Right lobe of liver (tissue), 6 donors: ENCODE measurements at regions not wholly inside any gene's neighbourhood (a gene's known extent, or its start where the extent isn't known, plus 50 kb on each side); places are given as distances from the start of the nearest gene placed in this dataset.
"Not testable (repeated sequence)": the region's sequence is repeated elsewhere in the genome, so short reads cannot be mapped to it uniquely, and the experiment has no call there.

Experiments used
- ATAC-seq, 4 donors: fragments of 200-7000 bp; cut with Tn5 transposase; one replicate each; pipeline ENCODE4 v1.9.1; 2020; ENCODE audit warnings: mild to moderate bottlenecking in 4 of 4, moderate library complexity in 4 of 4
- DNase-seq, 3 donors: peaks; one replicate each; pipeline ENCODE4 v3.0.0-alpha.2; 2020
- H3K27ac ChIP-seq, 3 donors: fragments of 200-600 bp; one replicate each; pipeline ENCODE4 v1.8.0; 2022
- H3K27me3 ChIP-seq, 2 donors: fragments of 200-600 bp; one replicate each; pipeline ENCODE4 v1.8.0; 2022
- H3K36me3 ChIP-seq, 4 donors: fragments of 200-600 bp; sonication (generic) in 1 of 4; one replicate each; pipeline versions ENCODE4 v1.5.1 to v1.8.0; 2017 to 2022; ENCODE audit warnings: control low read depth in 1 of 4
- H3K4me1 ChIP-seq, 4 donors: fragments of 200-600 bp; sonication (generic) in 1 of 4; one replicate each; pipeline versions ENCODE4 v1.5.1 to v1.8.0; 2017 to 2022; ENCODE audit warnings: control low read depth in 1 of 4
- H3K4me3 ChIP-seq, 3 donors: fragments of 200-600 bp; one replicate each; pipeline ENCODE4 v1.8.0; 2022
- H3K9me3 ChIP-seq, 4 donors: fragments of 200-600 bp; sonication (generic) in 1 of 4; one replicate each; pipeline versions ENCODE4 v1.5.1 to v1.8.0; 2017 to 2022; ENCODE audit warnings: control low read depth in 1 of 4
- POLR2A ChIP-seq: fragments of 450-650 bp; IDR thresholded peaks from one replicate; pipeline ENCODE4 v1.6.1; 2017; ENCODE audit warnings: antibody characterized with exemption, mild to moderate bottlenecking
- WGBS: methylation state at CpG from one replicate; pipeline ENCODE4 v1.1.6; 2018; ENCODE audit warnings: low coverage, low lambda C conversion rate; ENCODE audit not compliant: insufficient coverage; ENCODE audit errors: missing lambda C conversion rate; 5-methylcytosine and 5-hydroxymethylcytosine counted together
- intact Hi-C, 2 donors: fragments of 100-400 bp; cut with DNase I; formaldehyde crosslinking; loops; one replicate each; pipeline versions ENCODE4 v1.11.2 to v1.14.1; 2022
- TF ChIP-seq, protein P1 (sequence below), 4 donors: fragments of 200-600 bp in 3 of 4; fragments of 450-650 bp in 1 of 4; IDR thresholded peaks; one replicate each; pipeline versions ENCODE4 v1.5.1 to v1.8.0; 2016 to 2022; ENCODE audit warnings: antibody characterized with exemption in 4 of 4, mild to moderate bottlenecking in 2 of 4
- donor health status: DM: no; HTN: yes; CAD: no.
- donor health status: DM: no; HTN: no; CAD: no.
- donor health status: DM: no; HTN: no; CAD: no.
- donor health status: DM: no; HTN: yes; CAD: no.
- donor health status: DM: no; HTN: yes; CAD: no.

DNA sequence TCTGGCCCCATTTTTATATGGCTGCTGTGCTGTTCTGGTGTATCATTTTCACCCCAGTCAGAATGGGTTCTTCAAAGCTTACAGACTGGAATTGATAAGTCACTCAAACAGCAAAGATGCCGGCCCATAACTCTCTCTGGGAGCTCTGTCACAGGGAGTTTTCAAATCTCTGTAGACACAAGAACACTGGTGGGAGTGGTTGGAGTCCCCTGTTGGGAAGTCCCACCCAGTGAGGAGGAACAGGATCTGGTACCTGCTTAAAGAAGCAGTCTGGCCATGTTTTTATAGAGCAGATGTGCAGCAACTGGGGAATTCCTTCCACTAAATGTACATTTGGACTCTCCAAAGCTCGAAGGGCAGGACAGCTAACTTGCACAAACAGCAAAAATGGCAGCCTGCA lies 69.3 kb upstream of the UGT2B7 start:
- Histone ChIP-seq H3K27me3 (no peaks in the 10 kb centered on the region), H3K4me3 (no peak overlapping the region), H3K27ac (no peak overlapping the region), H3K4me1 (peaks cover 0 to 29% (median 0%) of the 10 kb centered on the region in 4 donors), H3K36me3 (no peaks in the 10 kb centered on the region), H3K9me3 (no peaks in the 10 kb centered on the region)
- no peak for TF ChIP-seq POLR2A
- TF ChIP-seq, protein P1, sequence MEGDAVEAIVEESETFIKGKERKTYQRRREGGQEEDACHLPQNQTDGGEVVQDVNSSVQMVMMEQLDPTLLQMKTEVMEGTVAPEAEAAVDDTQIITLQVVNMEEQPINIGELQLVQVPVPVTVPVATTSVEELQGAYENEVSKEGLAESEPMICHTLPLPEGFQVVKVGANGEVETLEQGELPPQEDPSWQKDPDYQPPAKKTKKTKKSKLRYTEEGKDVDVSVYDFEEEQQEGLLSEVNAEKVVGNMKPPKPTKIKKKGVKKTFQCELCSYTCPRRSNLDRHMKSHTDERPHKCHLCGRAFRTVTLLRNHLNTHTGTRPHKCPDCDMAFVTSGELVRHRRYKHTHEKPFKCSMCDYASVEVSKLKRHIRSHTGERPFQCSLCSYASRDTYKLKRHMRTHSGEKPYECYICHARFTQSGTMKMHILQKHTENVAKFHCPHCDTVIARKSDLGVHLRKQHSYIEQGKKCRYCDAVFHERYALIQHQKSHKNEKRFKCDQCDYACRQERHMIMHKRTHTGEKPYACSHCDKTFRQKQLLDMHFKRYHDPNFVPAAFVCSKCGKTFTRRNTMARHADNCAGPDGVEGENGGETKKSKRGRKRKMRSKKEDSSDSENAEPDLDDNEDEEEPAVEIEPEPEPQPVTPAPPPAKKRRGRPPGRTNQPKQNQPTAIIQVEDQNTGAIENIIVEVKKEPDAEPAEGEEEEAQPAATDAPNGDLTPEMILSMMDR (IDR thresholded peaks at IDR 0.05) = no peak
- DNase-seq (no peak), ATAC-seq (no peak)
- intact Hi-C loops = no loop called here
- 83% methylated on average over 2 of the region's 2 CpGs for WGBS

GRCh38 chr4:69030326-69030725 lies 65.9 kb upstream of the UGT2B7 start:
- WGBS = 37% methylated on average over 4 of the region's 4 CpGs
- Histone ChIP-seq H3K36me3 (no peaks in the 10 kb centered on the region), H3K27ac (no peak overlapping the region), H3K4me1 (peaks cover 0 to 13% (median 2%) of the 10 kb centered on the region in 4 donors), H3K4me3 (no peak overlapping the region), H3K27me3 (no peaks in the 10 kb centered on the region), H3K9me3 (no peaks in the 10 kb centered on the region)
- DNase-seq = no peak
- intact Hi-C loops = no loop called here
- TF ChIP-seq POLR2A = no peak
- TF ChIP-seq, protein P1 (IDR thresholded peaks at IDR 0.05) = no peak
- no peak for ATAC-seq

- intact Hi-C loops = no loop called here
These were observed 63.2 kb upstream of the UGT2B7 start for GRCh38 chr4:69032847-69033638.

GRCh38 chr4:69034315-69034740 lies 61.9 kb upstream of the UGT2B7 start:
- H3K4me1 ChIP-seq = not testable (repeated sequence)

More at GRCh38 chr4:69032847-69033638, 63.2 kb upstream of the UGT2B7 start:
- no peaks in the 10 kb centered on the region for H3K27me3 ChIP-seq
- peak overlapping the region in 1 of 3 donors; percentile 4 for H3K27ac ChIP-seq
- peaks cover 0 to 5% (median 2%) of the 10 kb centered on the region in 4 donors for H3K4me1 ChIP-seq
- ATAC-seq (peak; percentile 89 to 98 (median 96)), DNase-seq (peak in 2 of 3 donors; percentile 29 to 82)
- no peaks in the 10 kb centered on the region for H3K36me3 ChIP-seq
- WGBS = 40% methylated on average over 2 of the region's 2 CpGs
- no peak overlapping the region for H3K4me3 ChIP-seq
- H3K9me3 ChIP-seq = no peaks in the 10 kb centered on the region
- TF ChIP-seq, protein P1 (IDR thresholded peaks at IDR 0.05) = no peak
- no peak for TF ChIP-seq POLR2A

GRCh38 chr4:69038582-69038981 lies 57.7 kb upstream of the UGT2B7 start:
- DNase-seq (no peak), ATAC-seq (no peak)
- TF ChIP-seq, protein P1 (IDR thresholded peaks at IDR 0.05) = no peak
- TF ChIP-seq POLR2A = no peak
- H3K9me3 ChIP-seq = no peaks in the 10 kb centered on the region
- no peaks in the 10 kb centered on the region for H3K27me3 ChIP-seq
- no peaks in the 10 kb centered on the region for H3K36me3 ChIP-seq
- 75% methylated on average over 4 of the region's 4 CpGs for WGBS
- H3K4me3 ChIP-seq = no peak overlapping the region
- no peaks in the 10 kb centered on the region for H3K4me1 ChIP-seq
- intact Hi-C loops = no loop called here
- H3K27ac ChIP-seq = no peak overlapping the region

More at GRCh38 chr4:69034315-69034740, 61.9 kb upstream of the UGT2B7 start:
- ATAC-seq, H3K27ac ChIP-seq, intact Hi-C loops, H3K4me3 ChIP-seq, H3K9me3 ChIP-seq, H3K27me3 ChIP-seq, H3K36me3 ChIP-seq, DNase-seq: not testable (repeated sequence)
- WGBS = 59% methylated on average over 3 of the region's 3 CpGs
